SK-N-SH (cell line): ENCODE measurements at regions not wholly inside any gene's neighbourhood (a gene's known extent, or its start where the extent isn't known, plus 50 kb on each side); places are given as distances from the start of the nearest gene placed in this dataset.

Source experiments
- CTCF ChIA-PET: fragments of 300-600, 350-600 bp; formaldehyde crosslinking; extraction: SDS; loops from one replicate; lab custom pipeline; 2021; lab: Yijun Ruan, JAX
- POLR2A ChIA-PET: fragments of 350-600 bp; sonication (Branson Sonifier 250); formaldehyde crosslinking; extraction: SDS; loops from one replicate; lab custom pipeline; 2020; ENCODE audit warnings: antibody characterized with exemption, inconsistent platforms; lab: Yijun Ruan, JAX
- DNase-seq: peaks from one replicate; pipeline ENCODE4 v3.0.0; 2012
- H2AFZ ChIP-seq: fragments of 200-600 bp; sonication (generic); 2 replicates; pipeline ENCODE4 v1.8.1; 2016; ENCODE audit warnings: antibody characterized with exemption, mild to moderate bottlenecking, low read depth
- H3F3A ChIP-seq: fragments of 200-600 bp; sonication (generic); replicated peaks from 2 replicates; pipeline ENCODE3; 2016; ENCODE audit warnings: antibody characterized with exemption, mild to moderate bottlenecking; ENCODE audit not compliant: insufficient read depth
- H3K27ac ChIP-seq, 2 experiments: fragments of 200-500 bp in 1 of 2; fragments of 200-600 bp in 1 of 2; sonication (Bioruptor generic) in 1 of 2; sonication (generic), shearing (Covaris generic) in 1 of 2; 2 replicates each; pipeline versions ENCODE4 v1.5.1 to v1.6.1; 2014 to 2016; ENCODE audit warnings: low read depth in 2 of 2, inconsistent platforms in 1 of 2, low read length in 1 of 2, mild to moderate bottlenecking in 1 of 2, mixed read lengths in 1 of 2
- H3K27me3 ChIP-seq: fragments of 200-600 bp; sonication (generic), shearing (Covaris generic); 2 replicates; pipeline ENCODE4 v1.6.1; 2016; ENCODE audit warnings: mixed run types; ENCODE audit not compliant: insufficient read depth
- H3K36me3 ChIP-seq, 2 experiments: fragments of 200-500 bp in 1 of 2; fragments of 200-600 bp in 1 of 2; sonication (Bioruptor generic) in 1 of 2; sonication (generic) in 1 of 2; replicated peaks in 1 of 2; 2 replicates each; pipeline versions ENCODE3 to v1.5.1; 2014 to 2016; ENCODE audit warnings: low read length in 1 of 2, mild to moderate bottlenecking in 1 of 2; ENCODE audit not compliant: insufficient read depth in 2 of 2, control insufficient read depth in 1 of 2
- H3K4me1 ChIP-seq, 2 experiments: fragments of 200-500 bp in 1 of 2; fragments of 200-600 bp in 1 of 2; sonication (Bioruptor generic) in 1 of 2; sonication (generic), shearing (Covaris generic) in 1 of 2; 2 replicates each; pipeline versions ENCODE4 v1.5.1 to v1.6.1; 2014 to 2016; ENCODE audit warnings: low read depth in 1 of 2, low read length in 1 of 2, mixed run types in 1 of 2; ENCODE audit not compliant: insufficient read depth in 2 of 2, control insufficient read depth in 1 of 2
- H3K4me2 ChIP-seq: fragments of 200-600 bp; sonication (generic), shearing (Covaris generic); 2 replicates; pipeline ENCODE4 v1.6.1; 2017; ENCODE audit warnings: mixed run types
- H3K4me3 ChIP-seq, 2 experiments: fragments of 200-500 bp in 1 of 2; fragments of 200-600 bp in 1 of 2; sonication (Bioruptor generic) in 1 of 2; sonication (generic), shearing (Covaris generic) in 1 of 2; 2 replicates each; pipeline versions ENCODE4 v1.5.1 to v1.8.1; 2014 to 2016; ENCODE audit warnings: low read depth in 2 of 2, inconsistent platforms in 1 of 2, low read length in 1 of 2, mild to moderate bottlenecking in 1 of 2, mixed read lengths in 1 of 2, moderate library complexity in 1 of 2
- H3K79me2 ChIP-seq: fragments of 200-600 bp; sonication (generic); 2 replicates; pipeline ENCODE4 v1.8.1; 2017; ENCODE audit warnings: mild to moderate bottlenecking; ENCODE audit not compliant: insufficient read depth
- H3K9ac ChIP-seq: fragments of 200-600 bp; sonication (generic); 2 replicates; pipeline ENCODE4 v1.6.1; 2017; ENCODE audit warnings: mixed run types
- H3K9me2 ChIP-seq: fragments of 200-600 bp; sonication (generic); 2 replicates; pipeline ENCODE4 v1.6.1; 2017; ENCODE audit warnings: mixed run types
- H3K9me3 ChIP-seq: fragments of 200-600 bp; sonication (generic); 2 replicates; pipeline ENCODE4 v1.6.1; 2017; ENCODE audit warnings: mixed run types, mild to moderate bottlenecking, moderate library complexity
- H4K20me1 ChIP-seq: fragments of 200-600 bp; sonication (generic); 2 replicates; pipeline ENCODE4 v1.6.1; 2017; ENCODE audit warnings: mild to moderate bottlenecking, mixed run types; ENCODE audit not compliant: insufficient read depth
- CHD2 ChIP-seq: fragments of 150-350 bp; IDR thresholded peaks from 2 replicates; pipeline ENCODE4 v1.6.1; 2018; ENCODE audit warnings: low read length; ENCODE audit not compliant: partially characterized antibody
- ELF1 ChIP-seq: IDR thresholded peaks from 2 replicates; pipeline ENCODE4 v1.4.0; 2012
- EP300 ChIP-seq, 2 experiments: IDR thresholded peaks; 2 replicates each; pipeline versions ENCODE4 v1.4.0 to v1.6.1; 2012; ENCODE audit warnings: borderline replicate concordance in 1 of 2, low read depth in 1 of 2, low read length in 1 of 2
- FOSL2 ChIP-seq: IDR thresholded peaks from 2 replicates; pipeline ENCODE4 v1.4.0; 2012; ENCODE audit warnings: low read depth, mild to moderate bottlenecking, moderate library complexity, borderline replicate concordance
- FOXM1 ChIP-seq: IDR thresholded peaks from 2 replicates; pipeline ENCODE4 v1.4.0; 2012; ENCODE audit warnings: low read depth, mild to moderate bottlenecking
- GABPA ChIP-seq: IDR thresholded peaks from 2 replicates; pipeline ENCODE4 v1.4.0; 2012; ENCODE audit warnings: low read depth, mild to moderate bottlenecking
- GATA2 ChIP-seq: sonication (generic); formaldehyde crosslinking; IDR thresholded peaks from 2 replicates; pipeline ENCODE4 v1.5.0; 2020; ENCODE audit warnings: mild to moderate bottlenecking, missing genetic modification reagents
- JUND ChIP-seq: IDR thresholded peaks from 2 replicates; pipeline ENCODE4 v1.4.0; 2012
- MEF2A ChIP-seq: IDR thresholded peaks from 2 replicates; pipeline ENCODE4 v1.4.0; 2012; ENCODE audit warnings: low read depth, borderline replicate concordance
- NFIC ChIP-seq: IDR thresholded peaks from 2 replicates; pipeline ENCODE4 v1.4.0; 2012; ENCODE audit warnings: borderline replicate concordance
- PBX3 ChIP-seq: IDR thresholded peaks from 2 replicates; pipeline ENCODE4; 2012
- POLR2AphosphoS5 ChIP-seq: IDR thresholded peaks from 2 replicates; pipeline ENCODE4 v1.6.1; 2012; ENCODE audit warnings: low read depth, low read length
- RCOR1 ChIP-seq: fragments of 150-350 bp; IDR thresholded peaks from 2 replicates; pipeline ENCODE4 v1.6.1; 2017; ENCODE audit warnings: antibody characterized with exemption, low read length
- RXRA ChIP-seq: IDR thresholded peaks from 2 replicates; pipeline ENCODE4 v1.4.0; 2012; ENCODE audit warnings: low read depth, mild to moderate bottlenecking, borderline replicate concordance
- SIN3A ChIP-seq: IDR thresholded peaks from 2 replicates; pipeline ENCODE4 v1.6.1; 2012; ENCODE audit warnings: low read depth, mild to moderate bottlenecking, low read length, moderate library complexity, borderline replicate concordance
- TAF1 ChIP-seq: IDR thresholded peaks from 2 replicates; pipeline ENCODE4 v1.6.1; 2012; ENCODE audit warnings: low read depth, mild to moderate bottlenecking, low read length, moderate library complexity, borderline replicate concordance
- TCF12 ChIP-seq: IDR thresholded peaks from 2 replicates; pipeline ENCODE4 v1.4.0; 2012
- USF2 ChIP-seq: fragments of 150-350 bp; IDR thresholded peaks from 2 replicates; pipeline ENCODE4 v1.6.1; 2017; ENCODE audit warnings: antibody characterized with exemption, low read length, low read depth, borderline replicate concordance
- WGBS: methylation state at CpG from one replicate; pipeline ENCODE4 v1.1.6; 2017; ENCODE audit warnings: low lambda C conversion rate; 5-methylcytosine and 5-hydroxymethylcytosine counted together
- TF ChIP-seq, protein P1 (sequence below): fragments of 150-350 bp; IDR thresholded peaks from 2 replicates; pipeline ENCODE4 v1.6.1; 2016; ENCODE audit warnings: mild to moderate bottlenecking, low read depth, low read length
- TF ChIP-seq, protein P2 (sequence below): IDR thresholded peaks from 2 replicates; pipeline ENCODE4 v1.4.0; 2012; ENCODE audit warnings: low read depth
- TF ChIP-seq, protein P3 (sequence below): IDR thresholded peaks from 2 replicates; pipeline ENCODE4 v1.4.0; 2012; ENCODE audit warnings: low read depth, borderline replicate concordance

- no peak overlapping the region for H3K27ac ChIP-seq
- TF ChIP-seq, protein P1, sequence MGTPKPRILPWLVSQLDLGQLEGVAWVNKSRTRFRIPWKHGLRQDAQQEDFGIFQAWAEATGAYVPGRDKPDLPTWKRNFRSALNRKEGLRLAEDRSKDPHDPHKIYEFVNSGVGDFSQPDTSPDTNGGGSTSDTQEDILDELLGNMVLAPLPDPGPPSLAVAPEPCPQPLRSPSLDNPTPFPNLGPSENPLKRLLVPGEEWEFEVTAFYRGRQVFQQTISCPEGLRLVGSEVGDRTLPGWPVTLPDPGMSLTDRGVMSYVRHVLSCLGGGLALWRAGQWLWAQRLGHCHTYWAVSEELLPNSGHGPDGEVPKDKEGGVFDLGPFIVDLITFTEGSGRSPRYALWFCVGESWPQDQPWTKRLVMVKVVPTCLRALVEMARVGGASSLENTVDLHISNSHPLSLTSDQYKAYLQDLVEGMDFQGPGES = no peak
- TF ChIP-seq TCF12 (no peak), FOXM1 (no peak), MEF2A (no peak), JUND (no peak), RXRA (no peak), USF2 (no peak), EP300 (IDR thresholded peaks at IDR 0.05; ENCODE audit: borderline replicate concordance in 1 of 2, low read depth in 1 of 2, low read length in 1 of 2) (no peak), FOSL2 (no peak), RCOR1 (no peak), POLR2AphosphoS5 (no peak)
- TF ChIP-seq, protein P2, sequence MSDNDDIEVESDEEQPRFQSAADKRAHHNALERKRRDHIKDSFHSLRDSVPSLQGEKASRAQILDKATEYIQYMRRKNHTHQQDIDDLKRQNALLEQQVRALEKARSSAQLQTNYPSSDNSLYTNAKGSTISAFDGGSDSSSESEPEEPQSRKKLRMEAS = no peak
- TF ChIP-seq, protein P3, sequence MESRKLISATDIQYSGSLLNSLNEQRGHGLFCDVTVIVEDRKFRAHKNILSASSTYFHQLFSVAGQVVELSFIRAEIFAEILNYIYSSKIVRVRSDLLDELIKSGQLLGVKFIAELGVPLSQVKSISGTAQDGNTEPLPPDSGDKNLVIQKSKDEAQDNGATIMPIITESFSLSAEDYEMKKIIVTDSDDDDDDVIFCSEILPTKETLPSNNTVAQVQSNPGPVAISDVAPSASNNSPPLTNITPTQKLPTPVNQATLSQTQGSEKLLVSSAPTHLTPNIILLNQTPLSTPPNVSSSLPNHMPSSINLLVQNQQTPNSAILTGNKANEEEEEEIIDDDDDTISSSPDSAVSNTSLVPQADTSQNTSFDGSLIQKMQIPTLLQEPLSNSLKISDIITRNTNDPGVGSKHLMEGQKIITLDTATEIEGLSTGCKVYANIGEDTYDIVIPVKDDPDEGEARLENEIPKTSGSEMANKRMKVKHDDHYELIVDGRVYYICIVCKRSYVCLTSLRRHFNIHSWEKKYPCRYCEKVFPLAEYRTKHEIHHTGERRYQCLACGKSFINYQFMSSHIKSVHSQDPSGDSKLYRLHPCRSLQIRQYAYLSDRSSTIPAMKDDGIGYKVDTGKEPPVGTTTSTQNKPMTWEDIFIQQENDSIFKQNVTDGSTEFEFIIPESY = no peak
- no peak overlapping the region for H2AFZ ChIP-seq
- H3K9ac ChIP-seq = no peak overlapping the region
- no peak overlapping the region for H3K4me2 ChIP-seq
- DNase-seq = no peak
- no peaks in the 10 kb centered on the region for H3K27me3 ChIP-seq
- no peaks in the 10 kb centered on the region for H3K79me2 ChIP-seq
- no peaks in the 10 kb centered on the region for H3K9me2 ChIP-seq
- ChIA-PET CTCF (no interaction called here), POLR2A (no interaction called here)
- H3K36me3 ChIP-seq = no peaks in the 10 kb centered on the region
- H3F3A ChIP-seq = no peaks in the 10 kb centered on the region
- H3K4me1 ChIP-seq = no peaks in the 10 kb centered on the region
- H3K4me3 ChIP-seq = no peak overlapping the region
- H4K20me1 ChIP-seq = no peaks in the 10 kb centered on the region
- no peaks in the 10 kb centered on the region for H3K9me3 ChIP-seq
These were observed 795.8 kb upstream of the SALL3 start for GRCh38 chr18:78183815-78184214.

DNA sequence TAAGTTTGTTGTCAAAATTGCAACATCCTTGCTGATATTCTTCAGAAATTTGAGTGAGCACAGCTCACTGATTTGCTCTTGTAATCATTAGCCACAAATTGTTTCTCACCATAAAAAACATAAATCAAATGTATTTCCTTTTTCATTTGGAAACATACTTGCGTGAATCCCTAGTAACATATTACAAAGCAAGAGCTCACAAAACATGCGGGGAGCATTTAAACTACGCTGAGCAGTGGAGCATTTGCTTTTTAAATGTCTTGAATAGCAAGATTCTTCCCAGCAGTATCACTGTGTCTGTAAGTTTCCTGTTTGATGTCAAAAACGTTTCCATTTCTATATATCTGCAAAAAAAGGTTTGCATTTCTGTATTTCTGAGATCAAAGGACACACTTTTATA, 788.3 kb upstream of the SALL3 start:
- no peaks in the 10 kb centered on the region for H3K79me2 ChIP-seq
- no peaks in the 10 kb centered on the region for H3K27me3 ChIP-seq
- ChIA-PET CTCF (interaction anchor here (0.8 kb wide), 1 partner anchor 61 kb away, joined by 3 read pairs; no protein-coding TSS in a partner anchor), POLR2A (no interaction called here)
- H3K36me3 ChIP-seq = no peaks in the 10 kb centered on the region
- H3K27ac ChIP-seq = no peak overlapping the region
- H3K9ac ChIP-seq = no peak overlapping the region
- no peak overlapping the region for H3K4me2 ChIP-seq
- no peaks in the 10 kb centered on the region for H3F3A ChIP-seq
- H3K9me3 ChIP-seq = no peaks in the 10 kb centered on the region
- H4K20me1 ChIP-seq = no peaks in the 10 kb centered on the region
- no peak overlapping the region for H3K4me3 ChIP-seq
- H3K9me2 ChIP-seq = no peaks in the 10 kb centered on the region
- H3K4me1 ChIP-seq = no peaks in the 10 kb centered on the region
- H2AFZ ChIP-seq = no peak overlapping the region
- 3% methylated on average over 4 of the region's 4 CpGs for WGBS
- no peak for DNase-seq
- TF ChIP-seq PBX3 = no peak
- TF ChIP-seq RCOR1 = no peak
- no peak for TF ChIP-seq ELF1
- no peak for TF ChIP-seq NFIC
- no peak for TF ChIP-seq GATA2 (CRISPR knock-in tag)
- TF ChIP-seq, protein P2 = no peak
- TF ChIP-seq USF2 = no peak
- TF ChIP-seq FOXM1 = no peak
- no peak for TF ChIP-seq TAF1
- TF ChIP-seq CHD2 = no peak
- no peak for TF ChIP-seq GABPA
- no peak for TF ChIP-seq SIN3A
- no peak for TF ChIP-seq POLR2AphosphoS5
- TF ChIP-seq MEF2A = no peak
